ENCODE measurements at regions not wholly inside any gene's neighbourhood (a gene's known extent, or its start where the extent isn't known, plus 50 kb on each side); places are given as distances from the start of the nearest gene placed in this dataset.
"Not testable (repeated sequence)": the region's sequence is repeated elsewhere in the genome, so short reads cannot be mapped to it uniquely, and the experiment has no call there.

GRCh38 chr13:111005808-111006505 is 91.1 kb upstream of the ANKRD10 start:
- no peak for DNase-seq (ENCODE audit: low read depth)

GRCh38 chr13:111005364-111005763 is 90.5 kb upstream of the ANKRD10 start:
- peak; percentile 59 for DNase-seq (ENCODE audit: low read depth)

- DNase-seq (ENCODE audit: low read depth): no peak
Measured at GRCh38 chr13:111004444-111004843, 89.6 kb upstream of the ANKRD10 start.

- no peak for DNase-seq (ENCODE audit: low read depth)
Measured at GRCh38 chr13:111001636-111002035, 86.8 kb upstream of the ANKRD10 start.

- no peak for DNase-seq (ENCODE audit: low read depth)
Measured at GRCh38 chr13:110993788-110994187, 78.9 kb upstream of the ANKRD10 start.

GRCh38 chr13:110991991-110992508 is 77.2 kb upstream of the ANKRD10 start:
- DNase-seq (ENCODE audit: low read depth): no peak

GRCh38 chr13:110989331-110989730 is 74.5 kb upstream of the ANKRD10 start:
- no peak for DNase-seq (ENCODE audit: low read depth)

- no peak for DNase-seq (ENCODE audit: low read depth)
Measured at GRCh38 chr13:110985541-110985940, 70.7 kb upstream of the ANKRD10 start.

- DNase-seq (ENCODE audit: low read depth): no peak
Measured at GRCh38 chr13:110984798-110985197, 69.9 kb upstream of the ANKRD10 start.

- no peak for DNase-seq (ENCODE audit: low read depth)
Measured at GRCh38 chr13:110984381-110984780, 69.5 kb upstream of the ANKRD10 start.

GRCh38 chr13:110983241-110983640 is 68.4 kb upstream of the ANKRD10 start:
- no peak for DNase-seq (ENCODE audit: low read depth)

- DNase-seq (ENCODE audit: low read depth): no peak
Measured at GRCh38 chr13:110981379-110981778, 66.5 kb upstream of the ANKRD10 start.

- no peak for DNase-seq (ENCODE audit: low read depth)
Measured at GRCh38 chr13:110980921-110981320, 66.1 kb upstream of the ANKRD10 start.

- DNase-seq (ENCODE audit: low read depth): not testable (repeated sequence)
Measured at GRCh38 chr13:110979149-110979548, 64.3 kb upstream of the ANKRD10 start.

GRCh38 chr13:110978390-110978789 is 63.5 kb upstream of the ANKRD10 start:
- no peak for DNase-seq (ENCODE audit: low read depth)

- DNase-seq (ENCODE audit: low read depth): no peak
Measured at GRCh38 chr13:110976785-110977184, 61.9 kb upstream of the ANKRD10 start.

GRCh38 chr13:110973007-110973700 is 58.3 kb upstream of the ANKRD10 start:
- DNase-seq (ENCODE audit: low read depth): no peak

- no peak for DNase-seq (ENCODE audit: low read depth)
Measured at GRCh38 chr13:110971486-110971885, 56.6 kb upstream of the ANKRD10 start.

- DNase-seq (ENCODE audit: low read depth): not testable (repeated sequence)
Measured at GRCh38 chr13:110967156-110967855, 52.4 kb upstream of the ANKRD10 start.

GRCh38 chr13:110965755-110966134 is 50.9 kb upstream of the ANKRD10 start:
- no peak for DNase-seq (ENCODE audit: low read depth)

- peak; percentile 78 for DNase-seq (ENCODE audit: low read depth)
Measured at GRCh38 chr13:110965038-110965754, 50.3 kb upstream of the ANKRD10 start.

All from Daoy (cell line).